ENCODE measurements at regions not wholly inside any gene's neighbourhood (a gene's known extent, or its start where the extent isn't known, plus 50 kb on each side); places are given as distances from the start of the nearest gene placed in this dataset.

- H3K4me1 Mint-ChIP-seq (ENCODE audit: low read depth), result no peaks in the 10 kb centered on the region
- ChIA-PET CTCF (no interaction called here), POLR2A (no interaction called here)
- intact Hi-C loops (cut with DNase I, micrococcal nuclease), result no loop called here
- H3K4me1 ChIP-seq (ENCODE audit: insufficient read depth, low read length), result no peaks in the 10 kb centered on the region
- DNase-seq, result no peak
- no peaks in the 10 kb centered on the region for H3K36me3 Mint-ChIP-seq (ENCODE audit: low read depth)
- peaks cover 7% of the 10 kb centered on the region for H3K9me3 Mint-ChIP-seq
- no peak overlapping the region for H3K27ac ChIP-seq (ENCODE audit: low read depth in 1 of 2, low read length in 2 of 2)
- H3K4me3 ChIP-seq (ENCODE audit: low read length), result no peak overlapping the region
- no peak overlapping the region for H3K27ac Mint-ChIP-seq
- TF ChIP-seq CTCF (IDR thresholded peaks at IDR 0.05), result no peak
- H3K4me3 Mint-ChIP-seq, result no peak overlapping the region
- no peak for ATAC-seq (ENCODE audit: poor library complexity)
- no peaks in the 10 kb centered on the region for H3K27me3 Mint-ChIP-seq
- H3K36me3 ChIP-seq (ENCODE audit: insufficient read depth, low read length), result no peaks in the 10 kb centered on the region
- H3K27me3 ChIP-seq (ENCODE audit: control insufficient read depth in 1 of 2, insufficient read depth in 2 of 2, low read length in 2 of 2), result no peaks in the 10 kb centered on the region
- H3K9me3 ChIP-seq (ENCODE audit: control insufficient read depth in 1 of 2, insufficient read depth in 1 of 2, low read length in 2 of 2), result peaks cover 10 to 30% of the 10 kb centered on the region in 2 experiments
Observed at GRCh38 chr13:111491021-111491420, 170.6 kb downstream of the TEX29 start.

- Histone ChIP-seq H3K4me3 (ENCODE audit: low read length) (no peak overlapping the region), H3K9me3 (ENCODE audit: control insufficient read depth in 1 of 2, insufficient read depth in 1 of 2, low read length in 2 of 2) (peaks cover 10 to 23% of the 10 kb centered on the region in 2 experiments), H3K27me3 (ENCODE audit: control insufficient read depth in 1 of 2, insufficient read depth in 2 of 2, low read length in 2 of 2) (no peaks in the 10 kb centered on the region), H3K4me1 (ENCODE audit: insufficient read depth, low read length) (no peaks in the 10 kb centered on the region), H3K36me3 (ENCODE audit: insufficient read depth, low read length) (no peaks in the 10 kb centered on the region), H3K27ac (ENCODE audit: low read depth in 1 of 2, low read length in 2 of 2) (no peak overlapping the region)
- Mint-ChIP-seq H3K9me3 (peaks cover 7% of the 10 kb centered on the region), H3K4me1 (ENCODE audit: low read depth) (no peaks in the 10 kb centered on the region), H3K27ac (no peak overlapping the region), H3K4me3 (no peak overlapping the region), H3K27me3 (no peaks in the 10 kb centered on the region), H3K36me3 (ENCODE audit: low read depth) (no peaks in the 10 kb centered on the region)
- DNase-seq (no peak), ATAC-seq (ENCODE audit: poor library complexity) (no peak)
- TF ChIP-seq CTCF (IDR thresholded peaks at IDR 0.05), result no peak
- CTCF ChIA-PET, result no interaction called here
- intact Hi-C loops (cut with DNase I, micrococcal nuclease), result no loop called here
- POLR2A ChIA-PET, result no interaction called here
Observed at GRCh38 chr13:111491659-111492058, 171.2 kb downstream of the TEX29 start.

- intact Hi-C loops (cut with DNase I, micrococcal nuclease), result no loop called here
- H3K27me3 Mint-ChIP-seq, result no peaks in the 10 kb centered on the region
- no peak overlapping the region for H3K27ac Mint-ChIP-seq
- no peak overlapping the region for H3K4me3 Mint-ChIP-seq
- H3K9me3 Mint-ChIP-seq, result peaks cover 7% of the 10 kb centered on the region
- no peaks in the 10 kb centered on the region for H3K27me3 ChIP-seq (ENCODE audit: control insufficient read depth in 1 of 2, insufficient read depth in 2 of 2, low read length in 2 of 2)
- POLR2A ChIA-PET, result no interaction called here
- no peaks in the 10 kb centered on the region for H3K36me3 Mint-ChIP-seq (ENCODE audit: low read depth)
- DNase-seq (no peak), ATAC-seq (ENCODE audit: poor library complexity) (no peak)
- TF ChIP-seq CTCF (IDR thresholded peaks at IDR 0.05), result no peak
- no peaks in the 10 kb centered on the region for H3K4me1 ChIP-seq (ENCODE audit: insufficient read depth, low read length)
- H3K4me3 ChIP-seq (ENCODE audit: low read length), result no peak overlapping the region
- no peak overlapping the region for H3K27ac ChIP-seq (ENCODE audit: low read depth in 1 of 2, low read length in 2 of 2)
- CTCF ChIA-PET, result no interaction called here
- peaks cover 3 to 18% of the 10 kb centered on the region in 2 experiments for H3K9me3 ChIP-seq (ENCODE audit: control insufficient read depth in 1 of 2, insufficient read depth in 1 of 2, low read length in 2 of 2)
- no peaks in the 10 kb centered on the region for H3K4me1 Mint-ChIP-seq (ENCODE audit: low read depth)
- H3K36me3 ChIP-seq (ENCODE audit: insufficient read depth, low read length), result no peaks in the 10 kb centered on the region
Observed at GRCh38 chr13:111492341-111492950, 172.0 kb downstream of the TEX29 start.

All from CD4-positive, alpha-beta T cell (primary cell).